K562 (cell line): ENCODE measurements at regions not wholly inside any gene's neighbourhood (a gene's known extent, or its start where the extent isn't known, plus 50 kb on each side); places are given as distances from the start of the nearest gene placed in this dataset.

Source experiments
- ATAC-seq: fragments of 200-7000 bp; cut with Tn5 transposase; 3 replicates; pipeline ENCODE4 v1.9.1; 2020; ENCODE audit warnings: moderate library complexity
- BruUV-seq: library from RNA; stranded (reverse); fragments of 400-500 nt; replicated peaks from 2 replicates; lab custom pipeline; 2021; lab: Mats Ljungman, UMichigan
- CTCF ChIA-PET: fragments of 300-600 bp; formaldehyde crosslinking; extraction: SDS; loops from one replicate; lab custom pipeline; 2021; ENCODE audit warnings: low intra/inter-chr PET ratio; lab: Yijun Ruan, JAX
- POLR2A ChIA-PET: fragments of 300-600, 350-650 bp; sonication (Branson Sonifier 250); formaldehyde crosslinking; extraction: SDS; loops from one replicate; lab custom pipeline; 2021; ENCODE audit warnings: antibody characterized with exemption, inconsistent platforms; lab: Yijun Ruan, JAX
- DNase-seq, 4 experiments: peaks; one replicate each; pipeline versions ENCODE4 v3.0.0 to v3.0.0-alpha.2; 2011 to 2018; ENCODE audit warnings: low spot score in 3 of 4, mixed read lengths in 3 of 4; ENCODE audit errors: extremely low read depth in 1 of 4
- FAIRE-seq: peaks from 2 replicates; lab custom pipeline; 2011; peaks lifted over from hg19 to GRCh38; lab: Jason Lieb, UNC
- H2AFZ ChIP-seq: 2 replicates; pipeline ENCODE4 v1.6.0; 2011; ENCODE audit warnings: low read depth, low read length, control low read depth, inconsistent platforms
- H3K27ac ChIP-seq: fragments of 200-600 bp; 3 replicates; pipeline ENCODE4 v1.8.0; 2011; ENCODE audit warnings: low read depth, mild to moderate bottlenecking, control low read depth, inconsistent platforms, low read length, moderate library complexity, mixed read lengths; ENCODE audit errors: extremely low read depth
- H3K27me3 ChIP-seq, 2 experiments: fragments of 300-600 bp in 1 of 2; 2 replicates in 1 of 2; 3 replicates in 1 of 2; pipeline versions ENCODE4 v1.6.0 to v1.8.0; 2011; ENCODE audit warnings: inconsistent platforms in 2 of 2, low read length in 2 of 2, mild to moderate bottlenecking in 1 of 2, mixed read lengths in 1 of 2, moderate library complexity in 1 of 2; ENCODE audit not compliant: control insufficient read depth in 2 of 2, insufficient read depth in 2 of 2
- H3K36me3 ChIP-seq: fragments of 300-600 bp; 3 replicates; pipeline ENCODE4 v1.8.0; 2011; ENCODE audit warnings: mild to moderate bottlenecking, low read length, inconsistent platforms; ENCODE audit not compliant: control insufficient read depth, insufficient read depth
- H3K4me1 ChIP-seq, 2 experiments: fragments of 200-600 bp in 1 of 2; replicated peaks in 1 of 2; 2 replicates in 1 of 2; 3 replicates in 1 of 2; pipeline versions ENCODE4 v1.5.1 to v1.8.0; 2011; ENCODE audit warnings: inconsistent platforms in 2 of 2, low read length in 2 of 2, mild to moderate bottlenecking in 1 of 2, mixed read lengths in 1 of 2, moderate library complexity in 1 of 2; ENCODE audit not compliant: control insufficient read depth in 2 of 2, insufficient read depth in 2 of 2
- H3K4me2 ChIP-seq: 2 replicates; pipeline ENCODE4 v1.6.1; 2011; ENCODE audit warnings: low read length, control low read depth, inconsistent platforms, mixed read lengths; ENCODE audit not compliant: insufficient read depth
- H3K4me3 ChIP-seq: fragments of 200-600 bp; sonication (generic), shearing (Covaris generic); 2 replicates; pipeline ENCODE4 v1.5.1; 2016; ENCODE audit warnings: control low read depth, inconsistent platforms
- H3K79me2 ChIP-seq: fragments of 200-600 bp; 3 replicates; pipeline ENCODE4 v1.8.0; 2011; ENCODE audit warnings: low read length, inconsistent platforms; ENCODE audit not compliant: control insufficient read depth, insufficient read depth
- H3K9ac ChIP-seq, 2 experiments: 2 replicates each; pipeline versions ENCODE4 v1.6.0 to v1.6.1; 2011; ENCODE audit warnings: low read depth in 2 of 2, low read length in 2 of 2, control low read depth in 1 of 2, inconsistent platforms in 1 of 2, mild to moderate bottlenecking in 1 of 2, mixed read lengths in 1 of 2; ENCODE audit not compliant: insufficient read depth in 1 of 2
- H3K9me1 ChIP-seq: one replicate; pipeline ENCODE4 v1.6.0; 2011; ENCODE audit warnings: inconsistent platforms, mild to moderate bottlenecking, low read length, moderate library complexity; ENCODE audit not compliant: control insufficient read depth, insufficient read depth
- H3K9me3 ChIP-seq: replicated peaks from 2 replicates; pipeline ENCODE4 v1.5.1; 2011; ENCODE audit warnings: low read depth, low read length, inconsistent platforms; ENCODE audit not compliant: control insufficient read depth, insufficient read depth
- H4K20me1 ChIP-seq: replicated peaks from 2 replicates; pipeline ENCODE4 v1.6.1; 2011; ENCODE audit warnings: low read length, inconsistent platforms, mixed read lengths; ENCODE audit not compliant: control insufficient read depth, insufficient read depth
- CBFB ChIP-seq: sonication (generic); formaldehyde crosslinking; IDR thresholded peaks from 2 replicates; pipeline ENCODE4 v1.4.0; 2020; ENCODE audit warnings: mild to moderate bottlenecking, missing genetic modification reagents
- CEBPG ChIP-seq, 3 experiments: fragments of 200-800 bp in 1 of 3; sonication (Bioruptor generic) in 1 of 3; sonication (generic) in 1 of 3; formaldehyde crosslinking in 1 of 3; IDR thresholded peaks in 2 of 3; conservative IDR thresholded peaks in 1 of 3; 2 replicates each; pipeline versions ENCODE4 v1.6.1 to v1.8.0; 2016 to 2022; ENCODE audit warnings: missing compliant biosample characterization in 2 of 3, missing genetic modification characterization in 2 of 3, mild to moderate bottlenecking in 1 of 3, missing genetic modification reagents in 1 of 3
- CLOCK ChIP-seq: fragments of 250-450 bp; sonication (Bioruptor Pico); IDR thresholded peaks from 2 replicates; pipeline ENCODE4 v1.4.0; 2020; ENCODE audit warnings: mild to moderate bottlenecking, moderate library complexity, borderline replicate concordance
- CSDE1 ChIP-seq, 2 experiments: fragments of 450-650 bp; IDR thresholded peaks; 2 replicates each; pipeline ENCODE4 v1.6.1; 2016; ENCODE audit warnings: mild to moderate bottlenecking in 1 of 2
- CTCF ChIP-seq, 3 experiments: IDR thresholded peaks in 2 of 3; conservative IDR thresholded peaks in 1 of 3; 2 replicates each; pipeline ENCODE4 v1.5.1; 2011 to 2012; ENCODE audit warnings: low read length in 3 of 3, mild to moderate bottlenecking in 3 of 3, control low read depth in 2 of 3, improper control_type of control experiment in 1 of 3, inconsistent platforms in 1 of 3, low read depth in 1 of 3, mixed read lengths in 1 of 3, moderate library complexity in 1 of 3; ENCODE audit not compliant: insufficient read depth in 2 of 3
- HDAC2 ChIP-seq: fragments of 450-650 bp; IDR thresholded peaks from 2 replicates; pipeline ENCODE4 v1.6.1; 2016; ENCODE audit warnings: mild to moderate bottlenecking
- NCOR1 ChIP-seq: fragments of 450-650 bp; IDR thresholded peaks from 2 replicates; pipeline ENCODE4 v1.6.1; 2016; ENCODE audit warnings: mild to moderate bottlenecking, moderate library complexity
- PHF20 ChIP-seq: fragments of 450-650 bp; IDR thresholded peaks from 2 replicates; pipeline ENCODE4 v1.6.1; 2018; ENCODE audit not compliant: partially characterized antibody
- RBM39 ChIP-seq: fragments of 200-400 bp; formaldehyde crosslinking; optimal IDR thresholded peaks from 2 replicates; pipeline ENCODE3; 2018; ENCODE audit warnings: low read depth, low read length
- SLC30A9 ChIP-seq: fragments of 250-450 bp; sonication (Bioruptor Pico); IDR thresholded peaks from 2 replicates; pipeline ENCODE4 v1.8.0; 2022; ENCODE audit warnings: mild to moderate bottlenecking, moderate library complexity
- ZNF24 ChIP-seq: fragments of 450-650 bp; IDR thresholded peaks from 2 replicates; pipeline ENCODE4 v1.6.1; 2016
- ZNF507 ChIP-seq: conservative IDR thresholded peaks from 2 replicates; pipeline ENCODE4 v1.6.1; 2017; ENCODE audit warnings: missing genetic modification characterization, missing compliant biosample characterization
- WGBS: fragments of 100-300 bp; shearing (Covaris generic); methylation state at CpG from one replicate; pipeline ENCODE4 v1.1.6; 2016; ENCODE audit warnings: low coverage, mixed read lengths; ENCODE audit not compliant: insufficient coverage; ENCODE audit errors: missing lambda C conversion rate; 5-methylcytosine and 5-hydroxymethylcytosine counted together
- in situ Hi-C: fragments of 300-500 bp; cut with MboI; formaldehyde crosslinking; loops from 4 replicates; pipeline ENCODE4 v1.15.0; 2018; ENCODE audit warnings: inconsistent platforms, mixed read lengths
- intact Hi-C: fragments of 100-400 bp; cut with micrococcal nuclease; formaldehyde crosslinking; loops from 2 replicates; pipeline ENCODE4 v1.14.2; 2022

DNA sequence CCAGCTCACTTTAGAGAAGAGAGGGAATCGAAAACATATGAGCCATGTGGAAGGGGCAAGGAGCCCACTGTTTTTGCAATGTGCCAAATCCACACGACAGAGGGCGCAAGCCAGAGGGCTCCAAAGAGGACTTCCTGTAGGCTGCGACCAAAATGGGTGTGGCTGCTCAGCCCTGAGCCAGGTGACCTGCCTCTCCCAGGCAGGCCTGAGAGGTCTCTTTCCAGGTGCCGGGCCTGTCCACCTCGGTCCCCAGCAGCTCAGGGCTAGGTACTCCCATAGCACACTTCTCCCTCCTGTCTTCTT is 153.8 kb downstream of the TTC32 start (continued):
- TF ChIP-seq CTCF (IDR thresholded peaks at IDR 0.05 in 2 of 3, conservative IDR thresholded peaks at IDR 0.05 in 1 of 3; ENCODE audit: insufficient read depth in 2 of 3, low read depth in 1 of 3, low read length in 3 of 3): peak; percentile 22 to 36 (median 35); a peak in 2 of 6 replicates

DNA sequence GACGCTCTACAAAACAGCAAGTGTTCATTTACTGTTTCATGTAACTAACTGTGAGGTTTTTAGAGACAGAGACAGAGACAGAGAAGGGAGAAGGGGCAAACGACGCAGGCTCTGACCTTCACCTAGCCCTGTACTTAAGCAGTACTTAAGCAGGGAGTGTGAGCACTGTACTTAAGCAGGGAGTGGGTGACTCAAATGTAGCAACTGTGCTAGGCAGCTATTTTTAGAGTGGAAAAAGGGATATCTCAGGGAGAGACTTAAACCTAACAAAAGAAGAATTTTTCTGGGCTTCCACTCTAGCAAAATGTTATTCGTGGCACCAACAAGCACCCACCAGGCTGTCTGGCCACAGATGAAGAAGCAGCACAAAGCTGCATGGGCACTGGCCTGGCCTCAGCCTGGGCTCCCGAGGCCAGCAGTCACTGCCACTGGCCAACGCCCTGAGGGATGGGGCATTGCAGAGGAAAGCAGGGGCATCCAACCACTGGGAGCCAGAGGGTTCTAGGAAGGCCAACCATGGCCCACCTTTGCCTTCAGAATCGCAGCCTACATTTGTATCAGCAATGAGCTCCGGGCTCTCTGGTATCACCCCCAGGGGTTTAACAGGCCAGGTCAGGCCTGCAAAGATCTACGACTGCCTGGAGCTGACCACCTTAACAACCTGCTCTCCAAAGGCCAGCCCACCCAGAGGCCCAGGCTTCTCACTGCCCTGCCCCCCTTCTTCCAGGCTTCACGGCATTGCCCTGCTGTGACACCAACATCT is 154.3 kb downstream of the TTC32 start:
- H3K27me3 ChIP-seq: peaks cover 0 to 17% of the 10 kb centered on the region in 2 experiments; a peak in 3 of 5 replicates
- no peaks in the 10 kb centered on the region for H3K36me3 ChIP-seq
- H3K4me2 ChIP-seq: no peak overlapping the region
- TF ChIP-seq SLC30A9 (CRISPR knock-in tag) (no peak), HDAC2 (no peak), PHF20 (no peak), CSDE1 (IDR thresholded peaks at IDR 0.05) (no peak), RBM39 (no peak), NCOR1 (no peak), ZNF507 (tag) (no peak), CLOCK (CRISPR knock-in tag) (no peak), ZNF24 (no peak), CEBPG (CRISPR knock-in tag; IDR thresholded peaks at IDR 0.05) (no peak), CEBPG (tag; conservative IDR thresholded peaks at IDR 0.05 in 1 of 2, IDR thresholded peaks at IDR 0.05 in 1 of 2) (no peak), CBFB (CRISPR knock-in tag) (no peak)
- DNase-seq (no peak), ATAC-seq (no peak; the same call in 2 of the 3 replicates), FAIRE-seq (no peak)
- ChIA-PET CTCF (no interaction called here), POLR2A (interaction anchor here (0.6 kb wide), 1 partner anchor 1260 kb away, joined by 3 read pairs; no protein-coding TSS in a partner anchor)
- 17% methylated on average over 10 of the region's 10 CpGs for WGBS
- in situ Hi-C loops (no loop called here), intact Hi-C loops (loop anchor here (10.0 kb wide), 1 partner anchor 117 kb away; no protein-coding TSS in a partner anchor)
- no peaks in the 10 kb centered on the region for H3K9me3 ChIP-seq
- H3K9me1 ChIP-seq: no peaks in the 10 kb centered on the region
- no peaks in the 10 kb centered on the region for H3K79me2 ChIP-seq
- BruUV-seq: no TSS peak
- 0 out of 2 replicates have a peak overlapping the region, but pooled peaks have one; percentile 63 for H2AFZ ChIP-seq
- H3K27ac ChIP-seq: no peak overlapping the region
- H3K4me3 ChIP-seq: no peak overlapping the region
- no peak overlapping the region for H3K9ac ChIP-seq
- no peaks in the 10 kb centered on the region for H4K20me1 ChIP-seq
- no peaks in the 10 kb centered on the region for H3K4me1 ChIP-seq
